Tibial nerve (tissue), 4 donors: ENCODE measurements at regions not wholly inside any gene's neighbourhood (a gene's known extent, or its start where the extent isn't known, plus 50 kb on each side); places are given as distances from the start of the nearest gene placed in this dataset.

Experiments
- DNase-seq, 2 donors: peaks; one replicate each; pipeline ENCODE4 v3.0.0-alpha.2; 2019; ENCODE audit warnings: low spot score in 2 of 2
- H3K27ac ChIP-seq, 4 donors: fragments of 200-600 bp; sonication (generic) in 3 of 4; one replicate each; pipeline ENCODE4 v1.5.1; 2017 to 2019; ENCODE audit warnings: mild to moderate bottlenecking in 1 of 4
- H3K27me3 ChIP-seq, 2 donors: fragments of 200-600 bp; sonication (generic) in 1 of 2; one replicate each; pipeline versions ENCODE4 v1.5.1 to v1.6.0; 2017 to 2019
- H3K36me3 ChIP-seq, 3 donors: fragments of 200-600 bp; sonication (generic); one replicate each; pipeline ENCODE4 v1.5.1; 2018 to 2019
- H3K4me1 ChIP-seq, 4 donors: fragments of 200-600 bp; sonication (generic) in 3 of 4; one replicate each; pipeline ENCODE4 v1.5.1; 2017 to 2019
- H3K4me3 ChIP-seq, 4 donors: fragments of 200-600 bp; sonication (generic) in 3 of 4; one replicate each; pipeline ENCODE4 v1.5.1; 2017 to 2019; ENCODE audit warnings: mild to moderate bottlenecking in 1 of 4, moderate library complexity in 1 of 4
- H3K9me3 ChIP-seq, 4 donors: fragments of 200-600 bp; sonication (generic) in 3 of 4; one replicate each; pipeline ENCODE4 v1.5.1; 2017 to 2019
- EP300 ChIP-seq, 2 donors: sonication (generic); formaldehyde crosslinking; IDR thresholded peaks; one replicate each; pipeline ENCODE4 v1.6.1; 2017; ENCODE audit warnings: antibody characterized with exemption in 2 of 2, mild to moderate bottlenecking in 1 of 2
- POLR2A ChIP-seq, 2 donors: fragments of 450-650 bp; IDR thresholded peaks; one replicate each; pipeline ENCODE4 v1.6.1; 2017; ENCODE audit warnings: antibody characterized with exemption in 2 of 2, mild to moderate bottlenecking in 2 of 2, moderate library complexity in 2 of 2
- WGBS, 2 donors: methylation state at CpG; one replicate each; pipeline ENCODE4 v1.1.5; 2018; 5-methylcytosine and 5-hydroxymethylcytosine counted together
- TF ChIP-seq, protein P1 (sequence below), 5 experiments: fragments of 200-600 bp in 3 of 5; fragments of 450-650 bp in 2 of 5; sonication (generic) in 3 of 5; IDR thresholded peaks; one replicate each; pipeline ENCODE4 v1.5.1; 2016 to 2019; ENCODE audit warnings: antibody characterized with exemption in 5 of 5, mild to moderate bottlenecking in 3 of 5, moderate library complexity in 2 of 5

DNA sequence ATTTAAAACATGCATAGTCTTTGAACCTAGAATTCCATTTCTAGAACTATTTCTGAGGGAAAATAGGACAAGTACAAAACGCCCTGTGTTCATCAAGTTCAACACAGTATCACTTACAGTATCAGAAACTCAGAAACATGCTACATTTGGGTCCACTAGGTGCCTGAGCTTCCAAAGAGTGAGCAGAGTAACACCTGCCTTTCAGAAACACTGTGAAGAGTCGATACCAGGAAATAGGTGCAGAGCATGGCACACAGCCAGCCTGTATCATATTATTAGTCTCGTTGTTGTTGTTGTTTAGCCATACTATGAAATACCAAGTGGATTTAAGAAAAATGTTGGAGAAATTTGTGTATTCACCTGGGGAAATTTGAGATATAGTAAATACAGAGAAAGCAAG lies 392.1 kb upstream of the MGMT start:
- DNase-seq = no peak

DNA sequence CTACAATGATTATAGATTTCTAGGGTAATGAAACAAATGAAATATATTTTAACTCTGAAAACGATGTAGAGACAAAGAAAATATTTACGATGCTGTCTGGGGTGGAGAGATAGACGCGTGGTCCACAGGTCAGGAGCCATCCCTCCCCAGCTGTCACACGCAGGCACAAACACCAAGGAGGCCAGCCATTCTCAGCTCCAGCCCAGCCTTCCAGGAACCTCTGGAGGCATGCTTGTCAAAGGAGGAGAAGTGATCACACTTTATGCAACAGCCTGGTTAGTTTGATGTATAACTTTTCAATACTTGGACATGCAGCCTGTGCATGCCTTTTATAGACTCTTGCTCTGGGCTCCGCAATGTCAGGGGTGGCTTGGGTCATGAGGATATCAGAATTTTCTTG lies 391.5 kb upstream of the MGMT start:
- TF ChIP-seq EP300 (IDR thresholded peaks at IDR 0.05) = no peak
- no peak for TF ChIP-seq POLR2A (IDR thresholded peaks at IDR 0.05)
- TF ChIP-seq, protein P1, sequence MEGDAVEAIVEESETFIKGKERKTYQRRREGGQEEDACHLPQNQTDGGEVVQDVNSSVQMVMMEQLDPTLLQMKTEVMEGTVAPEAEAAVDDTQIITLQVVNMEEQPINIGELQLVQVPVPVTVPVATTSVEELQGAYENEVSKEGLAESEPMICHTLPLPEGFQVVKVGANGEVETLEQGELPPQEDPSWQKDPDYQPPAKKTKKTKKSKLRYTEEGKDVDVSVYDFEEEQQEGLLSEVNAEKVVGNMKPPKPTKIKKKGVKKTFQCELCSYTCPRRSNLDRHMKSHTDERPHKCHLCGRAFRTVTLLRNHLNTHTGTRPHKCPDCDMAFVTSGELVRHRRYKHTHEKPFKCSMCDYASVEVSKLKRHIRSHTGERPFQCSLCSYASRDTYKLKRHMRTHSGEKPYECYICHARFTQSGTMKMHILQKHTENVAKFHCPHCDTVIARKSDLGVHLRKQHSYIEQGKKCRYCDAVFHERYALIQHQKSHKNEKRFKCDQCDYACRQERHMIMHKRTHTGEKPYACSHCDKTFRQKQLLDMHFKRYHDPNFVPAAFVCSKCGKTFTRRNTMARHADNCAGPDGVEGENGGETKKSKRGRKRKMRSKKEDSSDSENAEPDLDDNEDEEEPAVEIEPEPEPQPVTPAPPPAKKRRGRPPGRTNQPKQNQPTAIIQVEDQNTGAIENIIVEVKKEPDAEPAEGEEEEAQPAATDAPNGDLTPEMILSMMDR (IDR thresholded peaks at IDR 0.05) = no peak
- peaks cover 0 to 21% (median 0%) of the 10 kb centered on the region in 4 donors for H3K4me1 ChIP-seq
- no peaks in the 10 kb centered on the region for H3K27me3 ChIP-seq
- no peak overlapping the region for H3K27ac ChIP-seq
- H3K9me3 ChIP-seq = peaks cover 0 to 10% (median 0%) of the 10 kb centered on the region in 4 donors
- H3K4me3 ChIP-seq = no peak overlapping the region
- WGBS, 2 donors = 80 to 82% methylated on average over 6 of the region's 6 CpGs
- no peak for DNase-seq
- no peaks in the 10 kb centered on the region for H3K36me3 ChIP-seq

More for the DNA sequence above, 392.1 kb upstream of the MGMT start:
- Histone ChIP-seq H3K27me3 (no peaks in the 10 kb centered on the region), H3K9me3 (peaks cover 0 to 4% (median 0%) of the 10 kb centered on the region in 4 donors), H3K36me3 (no peaks in the 10 kb centered on the region), H3K27ac (no peak overlapping the region), H3K4me1 (peaks cover 0 to 21% (median 0%) of the 10 kb centered on the region in 4 donors), H3K4me3 (no peak overlapping the region)
- WGBS, 2 donors = 75 to 78% methylated on average over 3 of the region's 3 CpGs
- TF ChIP-seq POLR2A (IDR thresholded peaks at IDR 0.05) (no peak), EP300 (IDR thresholded peaks at IDR 0.05) (no peak)
- TF ChIP-seq, protein P1 (IDR thresholded peaks at IDR 0.05) = no peak

DNA sequence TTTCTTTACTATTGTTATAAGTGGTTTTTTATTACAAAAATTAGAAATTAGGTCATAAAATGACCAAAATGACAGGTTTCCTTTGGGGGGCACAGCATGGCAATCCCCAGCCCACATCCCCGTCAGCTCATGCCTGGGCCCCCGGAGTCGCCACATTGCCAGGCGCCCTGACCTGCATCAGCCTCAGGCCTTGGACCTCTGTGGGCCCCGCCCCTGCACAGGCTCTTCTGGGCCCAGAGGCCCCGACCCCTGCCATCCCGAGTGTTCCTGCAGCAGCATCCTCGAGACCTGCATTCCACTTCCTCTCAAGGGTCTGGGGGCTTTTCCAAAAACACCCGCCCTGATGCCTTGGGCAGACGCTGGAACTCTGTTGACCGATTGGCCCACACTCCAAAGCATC lies 391.1 kb upstream of the MGMT start:
- Histone ChIP-seq H3K27me3 (no peaks in the 10 kb centered on the region), H3K27ac (no peak overlapping the region), H3K4me3 (no peak overlapping the region), H3K36me3 (no peaks in the 10 kb centered on the region), H3K9me3 (peaks cover 0 to 14% (median under 1%) of the 10 kb centered on the region in 4 donors), H3K4me1 (peaks cover 0 to 21% (median 0%) of the 10 kb centered on the region in 4 donors)
- WGBS, 2 donors = 89 to 91% methylated on average over 10 to 11 of the region's 11 CpGs
- no peak for DNase-seq
- TF ChIP-seq POLR2A (IDR thresholded peaks at IDR 0.05) (no peak), EP300 (IDR thresholded peaks at IDR 0.05) (no peak)
- TF ChIP-seq, protein P1 (IDR thresholded peaks at IDR 0.05) = no peak

DNA sequence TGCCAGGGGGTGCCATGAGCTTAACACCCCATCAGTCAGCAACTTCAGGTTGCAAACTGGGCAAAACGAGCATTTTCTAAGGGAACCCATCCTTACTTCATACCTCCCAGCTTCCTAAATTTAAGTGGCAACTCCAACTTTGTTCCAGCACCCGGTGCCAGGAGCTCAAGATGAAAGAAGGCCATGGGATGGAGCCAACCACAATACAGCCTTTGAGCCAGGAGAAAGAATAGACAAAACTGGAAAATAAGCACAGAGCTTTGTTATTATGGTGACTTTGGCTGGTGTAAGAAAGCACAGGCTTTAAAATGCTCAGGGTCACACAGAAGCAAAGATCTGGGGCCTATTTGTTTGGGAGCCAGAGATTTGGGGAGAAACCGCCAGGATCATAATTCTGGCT lies 388.7 kb upstream of the MGMT start:
- H3K4me3 ChIP-seq = no peak overlapping the region
- H3K36me3 ChIP-seq = no peaks in the 10 kb centered on the region
- TF ChIP-seq, protein P1 (IDR thresholded peaks at IDR 0.05) = no peak
- no peak for TF ChIP-seq EP300 (IDR thresholded peaks at IDR 0.05)
- TF ChIP-seq POLR2A (IDR thresholded peaks at IDR 0.05) = no peak
- H3K9me3 ChIP-seq = peaks cover 0 to 23% (median 2%) of the 10 kb centered on the region in 4 donors
- no peak for DNase-seq
- H3K4me1 ChIP-seq = peaks cover 0 to 21% (median 0%) of the 10 kb centered on the region in 4 donors
- no peaks in the 10 kb centered on the region for H3K27me3 ChIP-seq
- 41% methylated on average over 3 of the region's 3 CpGs for WGBS, 2 donors
- H3K27ac ChIP-seq = no peak overlapping the region

DNA sequence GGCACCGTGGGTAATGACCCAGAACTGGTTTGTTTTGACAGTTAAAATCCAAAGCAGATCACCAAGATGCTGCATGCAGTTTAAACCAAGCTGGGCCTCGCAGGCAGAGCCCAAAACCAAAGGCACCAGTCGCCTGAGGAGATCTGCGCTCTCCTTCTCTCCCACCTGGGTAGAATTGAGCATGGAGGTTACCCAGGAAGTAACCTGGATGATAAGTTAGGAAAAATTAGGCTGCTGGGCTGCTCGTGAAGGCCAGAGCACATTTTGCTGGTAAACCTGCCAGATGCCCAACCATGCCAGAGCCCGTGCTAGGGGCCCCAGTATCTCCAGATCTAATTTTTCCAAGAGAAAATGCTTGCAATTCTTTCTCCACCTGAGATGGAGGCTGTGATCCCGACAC lies 388.3 kb upstream of the MGMT start:
- Histone ChIP-seq H3K27me3 (no peaks in the 10 kb centered on the region), H3K27ac (no peak overlapping the region), H3K36me3 (no peaks in the 10 kb centered on the region), H3K4me3 (no peak overlapping the region), H3K4me1 (peaks cover 0 to 21% (median 0%) of the 10 kb centered on the region in 4 donors), H3K9me3 (peaks cover 0 to 23% (median 2%) of the 10 kb centered on the region in 4 donors)
- DNase-seq = no peak
- WGBS, 2 donors = 73 to 74% methylated on average over 7 of the region's 7 CpGs
- no peak for TF ChIP-seq POLR2A (IDR thresholded peaks at IDR 0.05)
- TF ChIP-seq, protein P1 (IDR thresholded peaks at IDR 0.05) = no peak
- no peak for TF ChIP-seq EP300 (IDR thresholded peaks at IDR 0.05)
